Esophagus squamous epithelium (tissue), 5 donors: ENCODE measurements at regions not wholly inside any gene's neighbourhood (a gene's known extent, or its start where the extent isn't known, plus 50 kb on each side); places are given as distances from the start of the nearest gene placed in this dataset.

Source experiments
- DNase-seq: peaks from one replicate; lab custom pipeline; 2025; lab: John Stamatoyannopoulos, UW
- H3K27ac ChIP-seq, 4 donors: fragments of 200-600 bp; sonication (generic); one replicate each; pipeline ENCODE4 v1.5.1; 2016 to 2019; ENCODE audit warnings: mild to moderate bottlenecking in 1 of 4
- H3K27me3 ChIP-seq, 4 donors: fragments of 200-600 bp; sonication (generic); 1 replicate in 3 of 4; 2 replicates in 1 of 4; pipeline versions ENCODE4 v1.5.1 to v1.6.0; 2017 to 2021; ENCODE audit warnings: antibody characterized with exemption in 1 of 4
- H3K36me3 ChIP-seq, 3 donors: fragments of 200-600 bp; sonication (generic); one replicate each; pipeline ENCODE4 v1.5.1; 2016 to 2019
- H3K4me1 ChIP-seq, 3 donors: fragments of 200-600 bp; sonication (generic); one replicate each; pipeline ENCODE4 v1.5.1; 2017 to 2019
- H3K4me3 ChIP-seq, 4 donors: fragments of 200-600 bp; sonication (generic); 1 replicate in 3 of 4; 2 replicates in 1 of 4; pipeline ENCODE4 v1.5.1; 2016 to 2019; ENCODE audit warnings: mild to moderate bottlenecking in 2 of 4, moderate library complexity in 1 of 4
- H3K9me3 ChIP-seq, 3 donors: fragments of 200-600 bp; sonication (generic); one replicate each; pipeline ENCODE4 v1.5.1; 2016 to 2019
- CTCF ChIP-seq, 6 experiments: fragments of 450-650 bp in 4 of 6; fragments of 200-600 bp in 2 of 6; sonication (generic) in 2 of 6; IDR thresholded peaks; one replicate each; pipeline ENCODE4 v1.5.1; 2016 to 2019; ENCODE audit warnings: antibody characterized with exemption in 6 of 6, mild to moderate bottlenecking in 4 of 6, moderate library complexity in 4 of 6
- POLR2A ChIP-seq, 4 donors: fragments of 450-650 bp; IDR thresholded peaks; one replicate each; pipeline ENCODE4 v1.6.1; 2017; ENCODE audit warnings: antibody characterized with exemption in 4 of 4, mild to moderate bottlenecking in 4 of 4, moderate library complexity in 3 of 4
- WGBS, 2 donors: methylation state at CpG; one replicate each; pipeline ENCODE4 v1.1.5; 2018; 5-methylcytosine and 5-hydroxymethylcytosine counted together
- intact Hi-C: fragments of 100-400 bp; cut with DNase I; formaldehyde crosslinking; loops from one replicate; pipeline ENCODE4 v1.15.0; 2022
- donor health status: DM: yes; HTN: yes; CAD: no.

DNA sequence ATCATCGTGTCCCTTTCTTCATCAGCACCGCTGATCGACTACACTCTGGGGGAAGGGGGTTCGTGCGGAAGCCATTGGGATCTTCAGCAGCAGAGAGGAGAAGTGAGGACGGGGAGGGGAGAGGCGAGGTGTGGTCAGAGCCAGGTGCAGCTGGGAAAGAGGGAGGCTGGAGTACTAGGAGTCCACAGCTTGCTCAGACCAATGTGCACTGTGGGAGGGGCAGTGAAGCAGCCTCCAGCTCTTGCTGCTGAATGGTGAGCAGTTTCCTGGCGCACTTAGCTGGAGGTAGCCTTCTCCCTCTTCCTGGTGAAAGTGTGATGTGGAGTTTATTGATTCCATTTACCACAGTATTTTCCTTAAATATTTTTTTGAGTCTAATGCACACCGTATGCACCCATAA lies 99.0 kb upstream of the NECTIN1 start:
- DNase-seq, result no peak
- Histone ChIP-seq H3K4me3 (no peak overlapping the region), H3K4me1 (peaks cover 0 to 7% (median 0%) of the 10 kb centered on the region in 3 donors), H3K27me3 (peaks cover 0 to 31% (median 0%) of the 10 kb centered on the region in 4 donors), H3K27ac (no peak overlapping the region), H3K9me3 (no peaks in the 10 kb centered on the region), H3K36me3 (no peaks in the 10 kb centered on the region)
- intact Hi-C loops, result no loop called here
- 84 to 91% methylated on average over 8 to 9 of the region's 9 CpGs for WGBS, 2 donors
- TF ChIP-seq POLR2A (IDR thresholded peaks at IDR 0.05) (no peak), CTCF (IDR thresholded peaks at IDR 0.05) (no peak)

DNA sequence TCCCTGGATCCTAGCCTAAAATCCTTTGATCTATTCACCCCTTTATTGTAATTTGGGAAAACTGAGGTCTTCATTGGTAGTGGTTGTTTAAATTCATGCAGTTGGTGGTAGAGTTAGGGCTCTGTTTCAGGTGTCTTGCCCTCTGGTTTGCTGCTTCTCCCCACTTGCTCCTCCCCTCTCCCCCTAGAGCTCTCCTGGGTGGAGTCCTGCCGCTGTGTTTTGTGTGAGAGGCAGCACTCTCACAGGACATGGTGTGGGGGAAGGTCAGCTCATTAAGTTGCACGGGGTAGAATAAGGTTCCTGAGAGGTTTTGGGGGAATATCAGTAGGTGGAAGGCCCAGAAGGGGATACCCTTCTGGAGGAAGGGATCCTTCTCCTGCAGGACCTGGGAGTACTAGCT lies 98.1 kb upstream of the NECTIN1 start:
- TF ChIP-seq POLR2A (IDR thresholded peaks at IDR 0.05) (no peak), CTCF (IDR thresholded peaks at IDR 0.05) (no peak)
- WGBS, 2 donors, result 0% methylated on average over 1 of the region's 2 CpGs; no CpG with 5 or more reads in 1 of the 2 donors
- no peaks in the 10 kb centered on the region for H3K4me1 ChIP-seq
- peaks cover 0 to 31% (median 0%) of the 10 kb centered on the region in 4 donors for H3K27me3 ChIP-seq
- no peaks in the 10 kb centered on the region for H3K36me3 ChIP-seq
- intact Hi-C loops, result no loop called here
- no peak overlapping the region for H3K27ac ChIP-seq
- no peak for DNase-seq
- no peaks in the 10 kb centered on the region for H3K9me3 ChIP-seq
- no peak overlapping the region for H3K4me3 ChIP-seq

GRCh38 chr11:119823077-119823476 lies 94.1 kb upstream of the NECTIN1 start:
- WGBS, 2 donors, result 65 to 86% methylated on average over 15 of the region's 15 CpGs
- intact Hi-C loops, result no loop called here
- no peak for TF ChIP-seq CTCF (IDR thresholded peaks at IDR 0.05)
- no peak for TF ChIP-seq POLR2A (IDR thresholded peaks at IDR 0.05)
- no peaks in the 10 kb centered on the region for H3K9me3 ChIP-seq
- H3K4me3 ChIP-seq, result no peak overlapping the region
- no peaks in the 10 kb centered on the region for H3K4me1 ChIP-seq
- no peak overlapping the region for H3K27ac ChIP-seq
- no peak for DNase-seq
- no peaks in the 10 kb centered on the region for H3K36me3 ChIP-seq
- H3K27me3 ChIP-seq, result peaks cover 0 to 44% (median 0%) of the 10 kb centered on the region in 4 donors

DNA sequence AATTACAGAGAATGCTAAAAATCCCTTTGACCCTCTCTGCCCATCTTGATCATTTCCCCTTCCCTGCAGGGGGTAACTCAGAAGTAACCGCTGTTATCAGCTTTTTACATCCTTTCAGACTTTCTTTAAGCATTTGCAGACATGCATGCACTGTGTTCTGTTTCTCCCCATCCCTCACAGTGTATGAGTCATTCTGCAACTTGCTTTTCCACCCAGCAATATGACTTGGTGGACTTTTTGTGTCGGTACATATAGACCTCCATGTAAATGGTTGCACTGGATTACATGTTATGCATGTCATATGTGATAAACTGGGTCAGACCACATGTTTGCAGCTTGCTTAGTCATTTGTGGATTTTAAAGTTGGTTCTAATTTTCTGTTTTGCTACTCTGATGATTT lies 87.7 kb upstream of the NECTIN1 start:
- TF ChIP-seq CTCF (IDR thresholded peaks at IDR 0.05), result no peak
- no peak for TF ChIP-seq POLR2A (IDR thresholded peaks at IDR 0.05)
- no peaks in the 10 kb centered on the region for H3K4me1 ChIP-seq
- H3K36me3 ChIP-seq, result no peaks in the 10 kb centered on the region
- no peaks in the 10 kb centered on the region for H3K9me3 ChIP-seq
- no peak overlapping the region for H3K27ac ChIP-seq
- H3K4me3 ChIP-seq, result no peak overlapping the region
- WGBS, 2 donors, result 69 to 75% methylated on average over 2 of the region's 2 CpGs
- intact Hi-C loops, result loop anchor here (5.0 kb wide), 1 partner anchor 381 kb away; no protein-coding TSS in a partner anchor
- no peak for DNase-seq
- peaks cover 0 to 20% (median 0%) of the 10 kb centered on the region in 4 donors for H3K27me3 ChIP-seq

GRCh38 chr11:119814766-119815165 lies 85.8 kb upstream of the NECTIN1 start:
- Histone ChIP-seq H3K36me3 (no peaks in the 10 kb centered on the region), H3K27me3 (peaks cover 0 to 4% (median 0%) of the 10 kb centered on the region in 4 donors), H3K9me3 (no peaks in the 10 kb centered on the region), H3K4me1 (no peaks in the 10 kb centered on the region), H3K27ac (no peak overlapping the region), H3K4me3 (no peak overlapping the region)
- intact Hi-C loops, result loop anchor here (5.0 kb wide), 1 partner anchor 383 kb away; no protein-coding TSS in a partner anchor
- no peak for DNase-seq
- TF ChIP-seq POLR2A (IDR thresholded peaks at IDR 0.05), result no peak
- no peak for TF ChIP-seq CTCF (IDR thresholded peaks at IDR 0.05)
